ENCODE measurements at regions not wholly inside any gene's neighbourhood (a gene's known extent, or its start where the extent isn't known, plus 50 kb on each side); places are given as distances from the start of the nearest gene placed in this dataset.

DNA sequence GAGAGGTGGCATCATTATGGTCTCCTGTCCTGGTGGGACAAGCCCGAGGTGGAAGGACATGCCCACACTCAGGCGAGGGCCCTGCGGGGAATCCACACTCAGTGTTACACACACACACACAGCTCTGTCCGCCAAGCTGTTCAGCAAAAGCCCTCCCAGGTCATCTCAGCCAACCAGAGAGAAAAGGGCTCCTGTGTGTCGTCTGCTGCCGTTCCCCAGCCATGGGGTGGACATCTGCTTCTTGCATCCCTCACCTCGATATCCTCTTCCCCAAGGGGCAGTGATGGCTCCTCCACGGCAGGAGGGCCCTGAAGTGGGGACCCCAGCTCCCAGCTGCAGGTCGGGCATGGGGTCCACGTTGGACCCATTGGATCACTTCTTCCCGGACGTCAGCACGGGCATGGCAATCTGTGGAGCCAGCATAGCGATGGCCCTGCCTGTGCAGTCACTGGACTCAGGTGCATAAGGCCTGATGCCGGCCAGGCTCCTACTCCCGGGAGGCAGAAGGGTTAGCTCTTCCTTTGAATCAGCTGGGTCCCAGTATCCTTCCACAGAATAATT lies 290.1 kb downstream of the C16orf95 start:
- no peaks in the 10 kb centered on the region for H3K36me3 ChIP-seq (replicated peaks; ENCODE audit: insufficient read depth, low read depth)
- H3K27ac ChIP-seq: no peak overlapping the region
- H3K4me2 ChIP-seq: no peak overlapping the region
- H3K9me2 ChIP-seq (replicated peaks; ENCODE audit: insufficient read depth): no peaks in the 10 kb centered on the region
- 88% methylated on average over 16 of the region's 16 CpGs for WGBS (ENCODE audit: low lambda C conversion rate, missing lambda C conversion rate)
- H3K4me1 ChIP-seq (ENCODE audit: insufficient read depth): no peaks in the 10 kb centered on the region
- TF ChIP-seq, protein P1, sequence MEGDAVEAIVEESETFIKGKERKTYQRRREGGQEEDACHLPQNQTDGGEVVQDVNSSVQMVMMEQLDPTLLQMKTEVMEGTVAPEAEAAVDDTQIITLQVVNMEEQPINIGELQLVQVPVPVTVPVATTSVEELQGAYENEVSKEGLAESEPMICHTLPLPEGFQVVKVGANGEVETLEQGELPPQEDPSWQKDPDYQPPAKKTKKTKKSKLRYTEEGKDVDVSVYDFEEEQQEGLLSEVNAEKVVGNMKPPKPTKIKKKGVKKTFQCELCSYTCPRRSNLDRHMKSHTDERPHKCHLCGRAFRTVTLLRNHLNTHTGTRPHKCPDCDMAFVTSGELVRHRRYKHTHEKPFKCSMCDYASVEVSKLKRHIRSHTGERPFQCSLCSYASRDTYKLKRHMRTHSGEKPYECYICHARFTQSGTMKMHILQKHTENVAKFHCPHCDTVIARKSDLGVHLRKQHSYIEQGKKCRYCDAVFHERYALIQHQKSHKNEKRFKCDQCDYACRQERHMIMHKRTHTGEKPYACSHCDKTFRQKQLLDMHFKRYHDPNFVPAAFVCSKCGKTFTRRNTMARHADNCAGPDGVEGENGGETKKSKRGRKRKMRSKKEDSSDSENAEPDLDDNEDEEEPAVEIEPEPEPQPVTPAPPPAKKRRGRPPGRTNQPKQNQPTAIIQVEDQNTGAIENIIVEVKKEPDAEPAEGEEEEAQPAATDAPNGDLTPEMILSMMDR (IDR thresholded peaks at IDR 0.05; ENCODE audit: poor library complexity): no peak
- TF ChIP-seq EZH2phosphoT487 (IDR thresholded peaks at IDR 0.05; ENCODE audit: low read depth, severe bottlenecking, unreplicated experiment): no peak
- TF ChIP-seq EZH2 (IDR thresholded peaks at IDR 0.05; ENCODE audit: borderline replicate concordance): no peak
- DNase-seq (ENCODE audit: low spot score): no peak
- H2AFZ ChIP-seq: no peak overlapping the region
- H3K4me3 ChIP-seq: no peak overlapping the region
- H3K9me3 ChIP-seq (ENCODE audit: low read depth): no peaks in the 10 kb centered on the region
- peaks cover 7% of the 10 kb centered on the region for H3K27me3 ChIP-seq
- H3K79me2 ChIP-seq: no peaks in the 10 kb centered on the region
- H4K20me1 ChIP-seq (ENCODE audit: insufficient read depth, poor library complexity, severe bottlenecking): no peaks in the 10 kb centered on the region

GRCh38 chr16:87028481-87029320 lies 288.5 kb downstream of the C16orf95 start:
- no peaks in the 10 kb centered on the region for H3K4me1 ChIP-seq (ENCODE audit: insufficient read depth)
- no peak overlapping the region for H2AFZ ChIP-seq
- no peaks in the 10 kb centered on the region for H3K36me3 ChIP-seq (replicated peaks; ENCODE audit: insufficient read depth, low read depth)
- H3K27me3 ChIP-seq: peaks cover 7% of the 10 kb centered on the region
- 90% methylated on average over 14 of the region's 14 CpGs for WGBS (ENCODE audit: low lambda C conversion rate, missing lambda C conversion rate)
- no peaks in the 10 kb centered on the region for H4K20me1 ChIP-seq (ENCODE audit: insufficient read depth, poor library complexity, severe bottlenecking)
- H3K9me3 ChIP-seq (ENCODE audit: low read depth): no peaks in the 10 kb centered on the region
- no peak overlapping the region for H3K4me3 ChIP-seq
- H3K4me2 ChIP-seq: no peak overlapping the region
- TF ChIP-seq EZH2phosphoT487 (IDR thresholded peaks at IDR 0.05; ENCODE audit: low read depth, severe bottlenecking, unreplicated experiment): no peak
- no peaks in the 10 kb centered on the region for H3K9me2 ChIP-seq (replicated peaks; ENCODE audit: insufficient read depth)
- DNase-seq (ENCODE audit: low spot score): no peak
- no peaks in the 10 kb centered on the region for H3K79me2 ChIP-seq
- H3K27ac ChIP-seq: no peak overlapping the region

GRCh38 chr16:87032554-87032953 lies 284.6 kb downstream of the C16orf95 start:
- Histone ChIP-seq H3K4me3 (no peak overlapping the region), H2AFZ (no peak overlapping the region), H3K9me2 (replicated peaks; ENCODE audit: insufficient read depth) (no peaks in the 10 kb centered on the region), H3K9me3 (ENCODE audit: low read depth) (no peaks in the 10 kb centered on the region), H3K4me2 (no peak overlapping the region), H3K27ac (no peak overlapping the region), H3K27me3 (no peaks in the 10 kb centered on the region), H3K79me2 (no peaks in the 10 kb centered on the region), H3K36me3 (replicated peaks; ENCODE audit: insufficient read depth, low read depth) (no peaks in the 10 kb centered on the region), H4K20me1 (ENCODE audit: insufficient read depth, poor library complexity, severe bottlenecking) (no peaks in the 10 kb centered on the region), H3K4me1 (ENCODE audit: insufficient read depth) (no peaks in the 10 kb centered on the region)
- TF ChIP-seq, protein P1 (IDR thresholded peaks at IDR 0.05; ENCODE audit: poor library complexity): no peak
- TF ChIP-seq EZH2phosphoT487 (IDR thresholded peaks at IDR 0.05; ENCODE audit: low read depth, severe bottlenecking, unreplicated experiment) (no peak), EZH2 (IDR thresholded peaks at IDR 0.05; ENCODE audit: borderline replicate concordance) (no peak)
- 82% methylated on average over 8 of the region's 8 CpGs for WGBS (ENCODE audit: low lambda C conversion rate, missing lambda C conversion rate)
- no peak for DNase-seq (ENCODE audit: low spot score)

DNA sequence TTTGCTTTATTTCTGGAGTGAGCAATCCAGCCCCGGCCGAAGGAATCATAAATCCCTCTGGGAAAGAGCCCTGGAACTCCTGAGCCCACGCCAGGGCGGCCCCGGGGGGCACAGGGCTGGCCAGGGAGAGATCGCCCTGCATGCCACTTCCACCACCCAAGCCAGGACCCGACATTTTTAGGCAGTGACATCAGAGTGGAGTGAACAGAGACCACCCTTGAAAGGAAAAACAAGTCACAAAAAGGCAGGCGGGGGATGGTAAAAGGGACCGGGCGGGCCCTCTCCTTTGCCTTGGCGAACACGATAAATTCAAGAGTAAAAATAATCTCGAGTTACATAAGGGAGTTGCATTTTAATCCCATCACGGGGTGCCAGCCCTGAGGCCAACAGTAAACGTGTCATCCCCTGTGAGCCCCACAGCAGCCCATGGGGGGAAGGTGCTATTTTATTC lies 284.1 kb downstream of the C16orf95 start:
- H3K27ac ChIP-seq: no peak overlapping the region
- no peaks in the 10 kb centered on the region for H3K9me2 ChIP-seq (replicated peaks; ENCODE audit: insufficient read depth)
- TF ChIP-seq EZH2phosphoT487 (IDR thresholded peaks at IDR 0.05; ENCODE audit: low read depth, severe bottlenecking, unreplicated experiment) (no peak), EZH2 (IDR thresholded peaks at IDR 0.05; ENCODE audit: borderline replicate concordance) (no peak)
- TF ChIP-seq, protein P1 (IDR thresholded peaks at IDR 0.05; ENCODE audit: poor library complexity): no peak
- no peaks in the 10 kb centered on the region for H3K27me3 ChIP-seq
- no peak overlapping the region for H3K4me2 ChIP-seq
- H3K4me1 ChIP-seq (ENCODE audit: insufficient read depth): no peaks in the 10 kb centered on the region
- H3K4me3 ChIP-seq: no peak overlapping the region
- H3K79me2 ChIP-seq: no peaks in the 10 kb centered on the region
- DNase-seq (ENCODE audit: low spot score): no peak
- 84% methylated on average over 15 of the region's 15 CpGs for WGBS (ENCODE audit: low lambda C conversion rate, missing lambda C conversion rate)
- H3K9me3 ChIP-seq (ENCODE audit: low read depth): no peaks in the 10 kb centered on the region
- H4K20me1 ChIP-seq (ENCODE audit: insufficient read depth, poor library complexity, severe bottlenecking): no peaks in the 10 kb centered on the region
- no peaks in the 10 kb centered on the region for H3K36me3 ChIP-seq (replicated peaks; ENCODE audit: insufficient read depth, low read depth)
- H2AFZ ChIP-seq: no peak overlapping the region

Data from hepatocyte (in vitro differentiated cells).